Trophoblast cell (in vitro differentiated cells and primary cell): ENCODE measurements at regions not wholly inside any gene's neighbourhood (a gene's known extent, or its start where the extent isn't known, plus 50 kb on each side); places are given as distances from the start of the nearest gene placed in this dataset.

Experiments used
- DNase-seq, 2 donors: peaks; one replicate each; pipeline ENCODE4 v3.0.0-alpha.2; 2016
- H2AFZ ChIP-seq: 2 replicates; pipeline ENCODE4 v1.6.1; 2013; ENCODE audit warnings: low read length, moderate library complexity, mild to moderate bottlenecking; ENCODE audit not compliant: insufficient read depth, poor library complexity
- H2AK5ac ChIP-seq: 2 replicates; pipeline ENCODE4 v1.6.1; 2013; ENCODE audit warnings: mild to moderate bottlenecking, low read length
- H2BK120ac ChIP-seq: 2 replicates; pipeline ENCODE4 v1.6.1; 2013; ENCODE audit warnings: low read length, mild to moderate bottlenecking, moderate library complexity; ENCODE audit not compliant: insufficient read depth, poor library complexity
- H2BK12ac ChIP-seq: 2 replicates; pipeline ENCODE4 v1.6.1; 2013; ENCODE audit warnings: mild to moderate bottlenecking, low read length, moderate library complexity
- H2BK5ac ChIP-seq: 2 replicates; pipeline ENCODE4 v1.6.1; 2013; ENCODE audit warnings: low read length, low read depth, moderate library complexity, mild to moderate bottlenecking; ENCODE audit not compliant: poor library complexity
- H3K14ac ChIP-seq: 2 replicates; pipeline ENCODE4 v1.6.1; 2013; ENCODE audit warnings: mild to moderate bottlenecking, low read length
- H3K18ac ChIP-seq: 2 replicates; pipeline ENCODE4 v1.6.1; 2013; ENCODE audit warnings: mild to moderate bottlenecking, low read length
- H3K23ac ChIP-seq: 2 replicates; pipeline ENCODE4 v1.6.1; 2013; ENCODE audit warnings: low read length
- H3K27ac ChIP-seq: 2 replicates; pipeline ENCODE4 v1.5.1; 2013; ENCODE audit warnings: low read depth, mild to moderate bottlenecking, inconsistent platforms, low read length, moderate library complexity
- H3K27me3 ChIP-seq: 2 replicates; pipeline ENCODE4 v1.6.1; 2013; ENCODE audit warnings: inconsistent platforms, mild to moderate bottlenecking, low read length, moderate library complexity; ENCODE audit not compliant: insufficient read depth
- H3K36me3 ChIP-seq, 2 experiments: 1 replicate in 1 of 2; 2 replicates in 1 of 2; pipeline ENCODE4 v1.6.1; 2013; ENCODE audit warnings: low read length in 2 of 2, mild to moderate bottlenecking in 2 of 2, moderate library complexity in 1 of 2; ENCODE audit not compliant: insufficient read depth in 2 of 2, control insufficient read depth in 1 of 2
- H3K4ac ChIP-seq: 2 replicates; pipeline ENCODE4 v1.6.1; 2013; ENCODE audit warnings: low read depth, mild to moderate bottlenecking, low read length, moderate library complexity
- H3K4me1 ChIP-seq, 2 experiments: 1 replicate in 1 of 2; 2 replicates in 1 of 2; pipeline ENCODE4 v1.6.1; 2013; ENCODE audit warnings: low read length in 2 of 2, mild to moderate bottlenecking in 2 of 2, moderate library complexity in 1 of 2; ENCODE audit not compliant: insufficient read depth in 2 of 2, control insufficient read depth in 1 of 2
- H3K4me2 ChIP-seq: 2 replicates; pipeline ENCODE4 v1.6.1; 2013; ENCODE audit warnings: inconsistent platforms, mild to moderate bottlenecking, low read length, moderate library complexity
- H3K4me3 ChIP-seq: 2 replicates; pipeline ENCODE4 v1.5.1; 2013; ENCODE audit warnings: mild to moderate bottlenecking, low read depth, low read length, inconsistent platforms
- H3K79me1 ChIP-seq: one replicate; pipeline ENCODE4 v1.6.1; 2013; ENCODE audit warnings: low read length
- H3K79me2 ChIP-seq: 2 replicates; pipeline ENCODE4 v1.6.1; 2013; ENCODE audit warnings: low read length, mild to moderate bottlenecking; ENCODE audit not compliant: control insufficient read depth, insufficient read depth, poor library complexity
- H3K9ac ChIP-seq: 2 replicates; pipeline ENCODE4 v1.6.1; 2013; ENCODE audit warnings: mild to moderate bottlenecking, low read length
- H3K9me3 ChIP-seq: 2 replicates; pipeline ENCODE4 v1.6.1; 2013; ENCODE audit warnings: low read depth, mild to moderate bottlenecking, control low read depth, inconsistent platforms, low read length; ENCODE audit not compliant: insufficient read depth
- H4K12ac ChIP-seq: 2 replicates; pipeline ENCODE4 v1.6.1; 2013; ENCODE audit warnings: low read depth, mild to moderate bottlenecking, low read length, moderate library complexity
- H4K8ac ChIP-seq: 2 replicates; pipeline ENCODE4 v1.6.1; 2013; ENCODE audit warnings: low read depth, mild to moderate bottlenecking, low read length, moderate library complexity
- H4K91ac ChIP-seq: one replicate; pipeline ENCODE4 v1.6.1; 2013; ENCODE audit warnings: low read depth, mild to moderate bottlenecking, low read length, moderate library complexity
- WGBS: extraction: QIAGEN DNeasy Blood & Tissue Kit; methylation state at CpG from one replicate; pipeline ENCODE4 v1.1.7; 2013; ENCODE audit warnings: missing lambda C conversion rate; ENCODE audit not compliant: insufficient read length, insufficient coverage; ENCODE audit errors: extremely low coverage; 5-methylcytosine and 5-hydroxymethylcytosine counted together

GRCh38 chr9:86708918-86709835 lies 238.1 kb downstream of the GAS1 start:
- Histone ChIP-seq H2BK12ac (no peak overlapping the region), H4K12ac (no peak overlapping the region), H4K91ac (no peak overlapping the region), H3K9me3 (no peaks in the 10 kb centered on the region), H3K4ac (no peak overlapping the region), H2AK5ac (peak overlapping the region; percentile 85), H3K79me1 (peaks cover 4% of the 10 kb centered on the region), H3K36me3 (no peaks in the 10 kb centered on the region), H2BK120ac (no peak overlapping the region), H3K27ac (no peak overlapping the region), H2BK5ac (no peak overlapping the region), H3K27me3 (no peaks in the 10 kb centered on the region), H3K4me1 (no peaks in the 10 kb centered on the region), H2AFZ (no peak overlapping the region), H3K4me2 (no peak overlapping the region), H3K23ac (no peak overlapping the region), H3K4me3 (no peak overlapping the region), H3K14ac (no peak overlapping the region), H3K9ac (no peak overlapping the region), H3K18ac (no peak overlapping the region), H4K8ac (no peak overlapping the region), H3K79me2 (no peaks in the 10 kb centered on the region)
- no peak for DNase-seq
- no CpG with 5 or more reads among the region's 9 CpGs for WGBS

- H2BK120ac ChIP-seq = no peak overlapping the region
- no peaks in the 10 kb centered on the region for H3K36me3 ChIP-seq
- no peak overlapping the region for H3K4me3 ChIP-seq
- H3K9ac ChIP-seq = no peak overlapping the region
- H4K91ac ChIP-seq = no peak overlapping the region
- H3K4ac ChIP-seq = no peak overlapping the region
- H2BK12ac ChIP-seq = no peak overlapping the region
- no peak overlapping the region for H3K4me2 ChIP-seq
- no peaks in the 10 kb centered on the region for H3K9me3 ChIP-seq
- H3K23ac ChIP-seq = no peak overlapping the region
- no peak overlapping the region for H3K27ac ChIP-seq
- peaks cover 4% of the 10 kb centered on the region for H3K79me1 ChIP-seq
- no peak overlapping the region for H2BK5ac ChIP-seq
- no peak overlapping the region for H2AK5ac ChIP-seq
- H3K18ac ChIP-seq = no peak overlapping the region
- WGBS = no CpG with 5 or more reads among the region's 4 CpGs
- H3K27me3 ChIP-seq = no peaks in the 10 kb centered on the region
- no peak overlapping the region for H2AFZ ChIP-seq
- no peaks in the 10 kb centered on the region for H3K79me2 ChIP-seq
- no peak overlapping the region for H3K14ac ChIP-seq
- no peak overlapping the region for H4K12ac ChIP-seq
- no peak overlapping the region for H4K8ac ChIP-seq
- H3K4me1 ChIP-seq = no peaks in the 10 kb centered on the region
- DNase-seq = peak; percentile 82 to 94
These were observed 239.3 kb downstream of the GAS1 start for GRCh38 chr9:86707932-86708510.

- H4K91ac ChIP-seq = no peak overlapping the region
- H3K27ac ChIP-seq = no peak overlapping the region
- no peak overlapping the region for H3K4me2 ChIP-seq
- no peak overlapping the region for H3K4ac ChIP-seq
- H3K79me1 ChIP-seq = no peaks in the 10 kb centered on the region
- no peak overlapping the region for H2BK5ac ChIP-seq
- H3K79me2 ChIP-seq = no peaks in the 10 kb centered on the region
- peak overlapping the region; percentile 55 for H3K18ac ChIP-seq
- no peak overlapping the region for H3K4me3 ChIP-seq
- H3K4me1 ChIP-seq = no peaks in the 10 kb centered on the region
- H2BK120ac ChIP-seq = no peak overlapping the region
- no peaks in the 10 kb centered on the region for H3K27me3 ChIP-seq
- no peak overlapping the region for H2AFZ ChIP-seq
- no peak overlapping the region for H4K8ac ChIP-seq
- no peak overlapping the region for H2BK12ac ChIP-seq
- no CpG with 5 or more reads among the region's 1 CpG for WGBS
- no peak overlapping the region for H2AK5ac ChIP-seq
- no peak overlapping the region for H3K14ac ChIP-seq
- H4K12ac ChIP-seq = no peak overlapping the region
- no peaks in the 10 kb centered on the region for H3K9me3 ChIP-seq
- no peak overlapping the region for H3K9ac ChIP-seq
- no peak overlapping the region for H3K23ac ChIP-seq
- peak in 1 of 2 donors; percentile 37 for DNase-seq
- no peaks in the 10 kb centered on the region for H3K36me3 ChIP-seq
These were observed 240.9 kb downstream of the GAS1 start for GRCh38 chr9:86706391-86706790.

GRCh38 chr9:86705490-86705889 lies 241.8 kb downstream of the GAS1 start:
- H2AK5ac ChIP-seq = no peak overlapping the region
- no peaks in the 10 kb centered on the region for H3K27me3 ChIP-seq
- no peak overlapping the region for H3K4me2 ChIP-seq
- DNase-seq = no peak
- H3K27ac ChIP-seq = no peak overlapping the region
- H2BK5ac ChIP-seq = no peak overlapping the region
- H3K14ac ChIP-seq = no peak overlapping the region
- H3K79me1 ChIP-seq = no peaks in the 10 kb centered on the region
- H3K9ac ChIP-seq = no peak overlapping the region
- H2BK12ac ChIP-seq = no peak overlapping the region
- H3K9me3 ChIP-seq = no peaks in the 10 kb centered on the region
- no peak overlapping the region for H4K8ac ChIP-seq
- no peak overlapping the region for H3K23ac ChIP-seq
- no peak overlapping the region for H4K12ac ChIP-seq
- no peak overlapping the region for H3K18ac ChIP-seq
- no peaks in the 10 kb centered on the region for H3K79me2 ChIP-seq
- H3K4ac ChIP-seq = no peak overlapping the region
- no peak overlapping the region for H2AFZ ChIP-seq
- no peak overlapping the region for H3K4me3 ChIP-seq
- H3K36me3 ChIP-seq = no peaks in the 10 kb centered on the region
- H2BK120ac ChIP-seq = no peak overlapping the region
- H4K91ac ChIP-seq = no peak overlapping the region
- no CpG with 5 or more reads among the region's 5 CpGs for WGBS
- H3K4me1 ChIP-seq = no peaks in the 10 kb centered on the region
